HUDEP-2 (cell line): ENCODE measurements at regions not wholly inside any gene's neighbourhood (a gene's known extent, or its start where the extent isn't known, plus 50 kb on each side); places are given as distances from the start of the nearest gene placed in this dataset.
"Not testable (repeated sequence)": the region's sequence is repeated elsewhere in the genome, so short reads cannot be mapped to it uniquely, and the experiment has no call there.

ENCODE experiments used
- DNase-seq, 76 experiments: peaks; one replicate each; lab custom pipeline; 2025; ENCODE audit not compliant: unreplicated experiment in 76 of 76; lab: John Stamatoyannopoulos, UW

DNA sequence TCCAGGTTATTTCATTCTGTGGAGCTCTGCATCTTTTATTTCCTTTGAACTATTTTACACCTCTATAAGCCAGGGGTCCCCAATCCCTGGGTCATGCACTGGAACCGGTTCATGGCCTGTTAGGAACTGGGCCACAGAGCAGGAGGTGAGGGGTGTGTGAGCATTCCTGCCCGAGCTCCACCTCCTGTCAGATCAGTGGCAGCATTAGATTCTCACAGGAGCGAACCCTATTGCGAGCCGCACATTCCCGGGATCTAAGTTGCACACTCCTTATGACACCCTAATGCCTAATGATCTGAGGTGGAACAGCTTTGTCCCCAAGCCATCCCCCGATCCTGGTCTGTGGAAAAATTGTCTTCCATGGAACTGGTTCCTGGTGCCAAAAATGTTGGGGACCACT is 107.2 kb downstream of the TMEM121 start:
- DNase-seq, result not testable (repeated sequence)

- no peak for DNase-seq
These were observed 109.2 kb downstream of the TMEM121 start for GRCh38 chr14:105635560-105635959.

- DNase-seq, result not testable (repeated sequence)
These were observed 109.6 kb downstream of the TMEM121 start for GRCh38 chr14:105636021-105636420.

- no peak for DNase-seq
These were observed 110.6 kb downstream of the TMEM121 start for GRCh38 chr14:105636935-105637334.

DNA sequence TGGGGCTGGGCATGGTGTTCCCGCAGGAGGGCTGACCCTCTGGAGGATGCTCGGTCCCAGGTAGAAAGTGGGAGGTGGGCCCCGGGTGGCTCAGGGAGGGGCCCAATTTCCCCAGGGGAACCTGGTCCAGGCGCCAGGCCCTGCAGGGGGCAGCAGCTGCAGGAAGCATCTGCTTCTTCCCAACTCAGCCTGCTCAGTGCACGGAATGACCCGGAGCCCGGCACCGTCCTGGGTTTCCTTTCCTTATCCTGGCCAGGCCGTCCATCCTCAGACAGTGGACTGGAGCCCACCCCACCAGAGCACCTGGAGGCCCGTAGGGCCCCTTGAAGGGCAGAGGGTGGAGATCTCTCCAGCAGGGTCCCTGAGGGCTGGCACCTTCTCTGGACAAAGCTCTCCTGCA is 111.0 kb downstream of the TMEM121 start:
- not testable (repeated sequence) for DNase-seq

DNA sequence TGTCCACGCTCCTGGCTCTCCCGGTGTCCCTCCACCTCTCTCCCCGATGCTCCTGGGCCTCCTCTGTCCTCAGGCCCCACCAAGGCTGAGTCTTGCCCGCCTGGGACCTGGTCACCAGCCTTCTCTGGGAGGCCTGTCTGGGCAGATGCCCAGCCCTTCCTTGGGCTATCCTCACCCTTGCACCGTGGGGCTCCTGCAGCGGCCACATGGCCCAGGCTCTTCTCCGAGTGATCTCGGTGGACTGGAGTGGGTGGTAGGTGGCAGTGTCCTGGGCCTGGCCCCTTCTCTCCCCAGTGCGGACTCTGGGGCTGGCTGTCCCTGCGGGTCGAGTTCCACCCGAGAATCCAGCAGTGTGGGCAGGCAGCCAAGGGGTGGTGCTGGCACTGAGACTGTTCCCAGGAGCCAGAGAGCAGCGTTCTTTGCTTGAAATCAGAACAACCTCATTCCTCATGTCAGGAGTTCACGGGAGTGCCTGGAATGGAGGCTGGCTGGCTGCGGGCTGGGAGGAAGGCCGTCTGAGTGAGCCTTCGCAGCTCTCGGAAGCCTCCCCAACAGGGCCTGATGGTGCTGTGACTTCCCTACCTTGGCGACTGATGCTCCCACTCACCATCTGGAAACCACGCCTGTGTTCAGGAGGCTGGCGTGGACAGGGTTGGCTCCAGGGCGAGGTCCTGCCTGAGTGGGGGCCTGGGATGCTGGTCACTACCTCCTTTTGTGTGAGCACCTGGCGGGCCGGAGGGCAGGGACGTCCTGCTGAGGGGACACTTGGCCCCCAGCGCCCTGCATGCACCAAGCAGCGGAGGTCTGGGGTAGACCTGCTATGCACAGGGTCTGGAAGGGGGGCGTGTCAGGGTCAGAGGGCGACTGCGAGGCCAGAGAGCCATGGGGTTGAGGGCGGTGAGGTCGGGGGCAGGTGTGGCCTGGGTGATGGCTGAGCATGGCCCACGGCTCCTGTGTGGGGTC is 113.9 kb downstream of the TMEM121 start:
- not testable (repeated sequence) for DNase-seq

DNA sequence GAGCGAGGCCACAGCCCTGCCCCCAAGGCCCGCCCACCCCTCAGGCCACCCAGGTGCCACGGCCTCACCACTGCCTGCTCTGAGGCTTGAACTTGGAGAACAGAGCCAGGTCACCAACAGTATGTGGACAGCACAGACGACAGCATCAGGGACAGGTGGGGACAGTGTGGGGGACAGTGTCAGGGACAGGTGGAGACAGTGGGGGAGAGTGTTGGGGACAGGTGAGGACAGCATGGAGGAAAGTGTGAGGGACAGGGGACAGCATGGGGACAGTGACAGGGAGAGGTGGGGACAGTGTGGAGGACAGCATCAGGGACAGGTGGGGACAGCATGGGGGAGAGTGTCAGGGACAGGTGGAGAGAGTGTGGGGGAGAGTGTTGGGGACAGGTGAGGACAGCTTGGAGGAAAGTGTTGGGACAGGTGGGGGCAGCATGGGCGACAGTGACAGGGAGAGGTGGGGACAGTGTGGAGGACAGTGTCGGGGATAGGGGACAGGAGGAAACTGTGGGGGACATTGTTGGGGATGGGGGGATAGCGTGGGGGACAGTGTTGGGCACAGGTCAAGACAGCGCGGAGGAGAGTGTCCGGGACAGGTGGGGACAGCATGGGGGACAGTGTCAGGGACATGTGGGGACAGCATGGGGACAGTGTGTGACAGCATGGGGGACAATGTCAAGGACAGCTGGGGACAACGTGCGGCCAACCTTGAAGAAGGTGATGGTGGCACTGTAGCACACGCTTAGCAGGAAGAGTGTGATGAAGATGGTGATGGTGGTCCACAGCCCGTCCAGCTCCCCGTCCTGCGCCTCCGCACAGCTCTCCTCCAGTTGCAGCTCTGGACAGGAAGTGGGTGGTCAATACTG is 114.9 kb downstream of the TMEM121 start:
- no peak for DNase-seq

DNA sequence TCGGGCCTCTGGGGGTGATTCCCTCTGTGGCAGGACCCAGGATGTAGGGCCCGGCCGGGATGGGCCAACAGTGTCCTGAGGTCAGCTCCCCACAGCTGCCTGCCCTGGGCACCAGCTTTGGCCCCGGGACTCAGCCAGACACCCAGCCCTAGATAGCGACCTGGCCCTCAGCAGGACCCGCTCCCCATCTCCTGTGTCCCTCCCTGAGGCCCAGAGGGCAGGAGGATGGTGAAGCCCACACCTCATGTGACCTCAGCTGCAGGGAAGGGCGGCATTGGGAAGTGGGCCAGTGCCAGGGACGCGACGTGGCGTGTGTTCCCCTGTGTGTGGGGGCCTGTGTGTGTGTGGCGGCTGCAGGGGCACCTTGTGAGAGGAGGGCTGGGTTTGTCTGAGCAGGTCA is 115.6 kb downstream of the TMEM121 start:
- not testable (repeated sequence) for DNase-seq

DNA sequence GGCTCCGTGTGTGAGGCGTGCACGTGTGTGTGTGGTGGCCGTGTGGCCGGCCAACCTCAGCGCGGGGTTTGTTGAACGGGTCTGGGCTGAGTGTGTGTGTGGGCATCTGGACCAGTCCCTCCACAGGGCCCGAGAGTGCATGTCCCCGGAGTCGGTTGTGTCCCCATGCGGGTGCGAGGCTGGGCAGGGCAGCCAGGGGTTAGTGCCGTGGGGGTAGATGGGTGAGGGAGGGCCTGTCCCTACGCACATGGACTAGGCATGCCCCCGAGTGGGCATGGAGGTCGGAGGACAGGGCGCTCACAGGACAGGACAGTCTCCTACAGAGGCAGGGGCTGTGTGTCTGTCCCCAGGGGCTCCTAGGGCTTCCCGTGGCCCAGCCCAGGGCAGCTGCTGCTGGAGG is 116.1 kb downstream of the TMEM121 start:
- not testable (repeated sequence) for DNase-seq

- not testable (repeated sequence) for DNase-seq
These were observed 117.1 kb downstream of the TMEM121 start for GRCh38 chr14:105643406-105644052.

GRCh38 chr14:105644053-105644435 is 117.7 kb downstream of the TMEM121 start:
- not testable (repeated sequence) for DNase-seq

GRCh38 chr14:105644457-105644856 is 118.1 kb downstream of the TMEM121 start:
- DNase-seq, result not testable (repeated sequence)

- DNase-seq, result not testable (repeated sequence)
These were observed 118.5 kb downstream of the TMEM121 start for GRCh38 chr14:105644891-105645290.

- DNase-seq, result not testable (repeated sequence)
These were observed 119.0 kb downstream of the TMEM121 start for GRCh38 chr14:105645389-105645788.

DNA sequence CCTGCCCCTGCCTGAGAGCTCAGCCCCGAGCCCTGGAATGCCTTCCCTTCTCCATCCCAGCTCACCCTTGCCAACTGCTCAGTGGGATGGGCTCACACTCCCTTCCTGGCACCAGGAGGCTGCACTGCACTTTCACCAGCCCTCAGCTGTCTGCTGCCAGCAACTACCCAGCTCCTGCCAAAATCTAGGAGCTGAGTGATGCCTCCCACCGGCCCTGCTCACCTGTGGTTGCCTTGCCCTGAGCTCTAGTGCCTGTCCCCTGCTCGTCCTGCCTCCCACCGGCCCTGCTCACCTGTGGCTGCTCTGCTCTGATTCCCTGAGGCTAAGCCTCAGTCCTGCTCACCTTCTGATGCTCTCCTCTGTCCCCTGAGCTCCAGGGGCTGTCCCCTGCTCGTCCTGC is 119.8 kb downstream of the TMEM121 start:
- DNase-seq, result no peak

DNA sequence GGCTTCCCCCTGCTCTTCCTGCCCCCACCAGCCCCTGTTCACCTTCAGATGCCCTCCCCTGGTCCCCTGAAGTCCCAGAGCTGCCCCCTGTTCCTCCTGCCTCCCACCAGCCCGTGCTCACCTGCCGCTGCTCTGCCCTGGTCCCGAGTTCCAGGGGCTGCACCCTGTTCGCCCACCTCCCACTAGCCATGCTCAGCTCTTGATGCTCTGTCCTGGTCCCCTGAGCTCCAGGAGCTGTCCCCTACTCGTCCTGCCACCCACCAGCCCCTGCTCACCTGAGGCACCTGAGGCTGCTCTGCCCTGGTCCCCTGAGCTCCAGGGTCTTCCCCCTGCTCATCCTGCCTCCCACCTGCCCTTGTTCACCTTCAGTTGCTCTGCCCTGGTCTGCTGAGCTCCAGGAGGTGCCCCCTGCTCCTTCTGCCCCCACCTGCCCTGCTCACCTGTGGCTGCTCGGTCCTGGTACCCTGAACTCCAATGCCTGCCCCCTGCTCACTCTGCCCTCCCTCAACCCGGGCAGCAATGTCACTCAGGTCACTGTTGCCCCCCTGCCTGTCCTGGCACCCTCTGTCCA is 120.4 kb downstream of the TMEM121 start:
- not testable (repeated sequence) for DNase-seq

DNA sequence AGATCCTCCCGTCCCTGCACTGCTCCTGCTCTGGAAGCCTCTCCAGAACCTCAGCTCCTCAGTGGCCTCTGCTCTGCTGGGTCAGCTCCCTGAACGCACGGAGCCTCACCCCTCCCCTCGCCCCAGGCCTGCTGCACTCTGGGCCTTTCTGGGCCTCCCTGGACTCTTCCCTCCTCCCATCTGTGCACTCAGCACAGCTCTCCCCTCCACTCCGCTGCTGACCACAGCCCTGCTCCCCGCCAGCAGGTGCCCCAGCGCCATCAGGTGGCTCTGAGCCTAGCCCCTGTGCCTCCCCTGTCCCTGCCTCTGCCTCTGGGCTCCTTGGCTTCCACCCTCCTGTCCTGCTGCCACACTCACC is 121.0 kb downstream of the TMEM121 start:
- DNase-seq, result not testable (repeated sequence)

DNA sequence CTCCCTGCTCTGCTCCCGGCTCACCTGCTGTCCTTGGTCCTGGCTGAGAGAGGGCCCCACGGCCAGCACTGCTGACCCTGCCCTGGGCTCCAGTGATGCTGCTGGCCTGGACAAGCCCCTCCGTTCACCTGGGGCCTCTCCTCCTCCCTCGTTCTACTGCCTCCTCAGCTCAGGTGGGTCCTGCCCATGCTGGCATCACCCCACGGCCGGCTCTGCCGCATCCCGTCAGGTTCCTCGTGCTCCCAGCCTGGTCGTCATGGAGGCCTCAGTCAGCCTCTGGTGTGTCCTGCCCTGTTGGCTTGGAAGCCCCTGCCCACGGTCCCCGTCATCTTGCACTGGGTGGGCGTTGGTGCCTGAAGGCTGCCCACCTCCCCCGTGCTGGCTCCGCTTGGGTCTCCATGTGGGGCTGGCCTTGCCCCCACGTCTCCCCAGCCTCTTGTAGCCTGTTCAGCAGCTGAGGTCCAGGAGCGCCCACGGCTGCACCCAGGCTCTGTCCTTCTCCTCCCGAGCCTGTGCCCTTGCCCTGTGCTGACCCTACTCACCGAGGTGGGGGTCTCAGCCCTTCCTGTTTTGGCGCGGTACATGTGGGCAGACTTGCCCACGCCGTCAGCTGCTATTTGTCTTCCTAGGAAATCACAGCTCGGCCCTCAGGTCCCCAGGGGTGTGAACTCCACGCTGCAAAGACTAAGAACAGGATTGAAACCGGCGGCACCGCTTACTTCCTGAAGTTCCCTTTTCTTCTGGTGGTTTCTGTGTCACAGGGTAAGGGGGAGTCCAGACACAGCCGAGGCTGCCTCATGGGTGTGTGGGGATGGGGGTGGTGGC is 121.6 kb downstream of the TMEM121 start:
- no peak for DNase-seq

DNA sequence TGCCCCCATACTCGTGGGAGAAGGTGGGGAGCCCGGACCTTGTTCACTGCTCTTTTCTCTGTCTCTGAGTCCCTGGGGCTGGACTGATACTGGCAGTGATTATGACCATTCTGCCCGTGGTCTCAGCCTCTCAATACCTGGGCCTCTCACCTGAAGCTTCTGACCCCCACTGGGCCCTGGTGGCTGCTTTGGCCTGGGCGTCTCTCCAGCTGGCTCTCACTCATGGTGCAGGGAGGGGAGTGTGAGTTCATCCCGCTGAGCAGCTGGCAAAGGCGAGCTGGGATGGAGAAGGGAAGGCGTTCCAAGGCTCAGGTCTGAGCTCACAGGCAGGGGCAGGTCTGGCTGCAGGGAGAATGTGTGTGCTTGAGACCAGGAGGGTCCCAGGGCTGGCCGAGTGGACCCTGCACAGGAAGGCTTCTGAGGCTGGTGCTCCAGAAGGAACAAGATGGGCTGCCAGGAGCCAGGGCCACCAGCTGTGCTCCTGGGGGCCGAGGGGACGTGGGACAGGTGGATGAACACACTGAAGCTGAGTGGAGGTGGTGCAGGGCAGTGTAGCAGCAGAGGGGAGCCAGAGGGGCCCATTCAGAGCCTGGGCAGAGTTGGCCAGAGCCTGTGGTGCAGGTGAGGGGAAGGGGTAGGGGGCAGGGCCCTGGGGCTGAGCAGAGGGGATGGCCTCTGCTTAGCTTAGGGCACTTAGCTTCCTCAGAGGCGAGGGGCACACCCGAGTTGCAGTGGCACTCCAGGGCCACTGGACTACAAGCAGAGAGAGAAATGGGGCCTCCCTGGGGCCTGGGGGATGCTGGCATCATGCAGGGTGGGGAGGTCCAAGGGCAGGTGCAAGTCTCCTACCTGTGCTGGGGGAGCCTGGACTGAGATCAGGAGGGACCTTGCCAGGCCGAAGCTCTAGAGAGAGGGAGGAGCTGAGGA is 122.5 kb downstream of the TMEM121 start:
- not testable (repeated sequence) for DNase-seq
